Psoas muscle (tissue), 7 donors: ENCODE measurements at regions not wholly inside any gene's neighbourhood (a gene's known extent, or its start where the extent isn't known, plus 50 kb on each side); places are given as distances from the start of the nearest gene placed in this dataset.

Experiments
- ATAC-seq, 4 donors: fragments of 200-7000 bp; cut with Tn5 transposase; one replicate each; pipeline ENCODE4 v1.9.1; 2020; ENCODE audit warnings: moderate library complexity in 3 of 4, mild to moderate bottlenecking in 2 of 4
- DNase-seq, 2 donors: peaks; one replicate each; pipeline ENCODE4 v3.0.0-alpha.2; 2020
- H3K27ac ChIP-seq: fragments of 200-600 bp; one replicate; pipeline ENCODE4 v1.8.0; 2022
- H3K27me3 ChIP-seq, 3 donors: fragments of 200-600 bp in 1 of 3; one replicate each; pipeline versions ENCODE4 v1.6.1 to v1.8.0; 2013 to 2022; ENCODE audit warnings: low read length in 2 of 3, mild to moderate bottlenecking in 2 of 3, moderate library complexity in 1 of 3; ENCODE audit not compliant: insufficient read depth in 3 of 3
- H3K36me3 ChIP-seq, 2 donors: fragments of 200-600 bp in 1 of 2; one replicate each; pipeline versions ENCODE4 v1.6.1 to v1.8.0; 2013 to 2022; ENCODE audit warnings: low read depth in 1 of 2, mild to moderate bottlenecking in 1 of 2, moderate library complexity in 1 of 2; ENCODE audit not compliant: insufficient read depth in 1 of 2
- H3K4me1 ChIP-seq: fragments of 200-600 bp; one replicate; pipeline ENCODE4 v1.8.0; 2022
- H3K4me3 ChIP-seq: fragments of 200-600 bp; one replicate; pipeline ENCODE4 v1.8.0; 2022; ENCODE audit warnings: mild to moderate bottlenecking
- H3K9me3 ChIP-seq: fragments of 200-600 bp; one replicate; pipeline ENCODE4 v1.8.0; 2022
- WGBS, 3 donors: extraction: QIAGEN DNeasy Blood & Tissue Kit; methylation state at CpG; one replicate each; pipeline versions ENCODE4 v1.1.6 to v1.1.7; 2013; 5-methylcytosine and 5-hydroxymethylcytosine counted together
- intact Hi-C, 2 donors: fragments of 100-400 bp; cut with DNase I; formaldehyde crosslinking; loops; one replicate each; pipeline versions ENCODE4 v1.11.0 to v1.14.2; 2022
- TF ChIP-seq, protein P1 (sequence below): fragments of 200-600 bp; IDR thresholded peaks from one replicate; pipeline ENCODE4 v1.8.0; 2022; ENCODE audit warnings: antibody characterized with exemption
- donor health status: healthy with polysubstance abuse.
- donor health status: DM: no; HTN: no; CAD: no; lungs with moderate emphysema.
- donor health status: Bipolar disorder and iron deficiency.
- donor health status: healthy.
- donor health status: DM: yes; HTN: yes; CAD: no.
- donor health status: DM: no; HTN: no; CAD: no.
- donor health status: DM: yes; HTN: yes; CAD: no.

GRCh38 chr3:162647321-162647720 lies 1150.7 kb downstream of the OTOL1 start:
- intact Hi-C loops: no loop called here
- H3K4me3 ChIP-seq: no peak overlapping the region
- no peaks in the 10 kb centered on the region for H3K27me3 ChIP-seq
- no peak overlapping the region for H3K27ac ChIP-seq
- 39 to 50% (median 41%) methylated on average over 2 of the region's 2 CpGs for WGBS, 3 donors
- TF ChIP-seq, protein P1, sequence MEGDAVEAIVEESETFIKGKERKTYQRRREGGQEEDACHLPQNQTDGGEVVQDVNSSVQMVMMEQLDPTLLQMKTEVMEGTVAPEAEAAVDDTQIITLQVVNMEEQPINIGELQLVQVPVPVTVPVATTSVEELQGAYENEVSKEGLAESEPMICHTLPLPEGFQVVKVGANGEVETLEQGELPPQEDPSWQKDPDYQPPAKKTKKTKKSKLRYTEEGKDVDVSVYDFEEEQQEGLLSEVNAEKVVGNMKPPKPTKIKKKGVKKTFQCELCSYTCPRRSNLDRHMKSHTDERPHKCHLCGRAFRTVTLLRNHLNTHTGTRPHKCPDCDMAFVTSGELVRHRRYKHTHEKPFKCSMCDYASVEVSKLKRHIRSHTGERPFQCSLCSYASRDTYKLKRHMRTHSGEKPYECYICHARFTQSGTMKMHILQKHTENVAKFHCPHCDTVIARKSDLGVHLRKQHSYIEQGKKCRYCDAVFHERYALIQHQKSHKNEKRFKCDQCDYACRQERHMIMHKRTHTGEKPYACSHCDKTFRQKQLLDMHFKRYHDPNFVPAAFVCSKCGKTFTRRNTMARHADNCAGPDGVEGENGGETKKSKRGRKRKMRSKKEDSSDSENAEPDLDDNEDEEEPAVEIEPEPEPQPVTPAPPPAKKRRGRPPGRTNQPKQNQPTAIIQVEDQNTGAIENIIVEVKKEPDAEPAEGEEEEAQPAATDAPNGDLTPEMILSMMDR: no peak
- ATAC-seq: no peak
- no peaks in the 10 kb centered on the region for H3K9me3 ChIP-seq
- H3K36me3 ChIP-seq: no peaks in the 10 kb centered on the region
- H3K4me1 ChIP-seq: no peaks in the 10 kb centered on the region
- no peak for DNase-seq

DNA sequence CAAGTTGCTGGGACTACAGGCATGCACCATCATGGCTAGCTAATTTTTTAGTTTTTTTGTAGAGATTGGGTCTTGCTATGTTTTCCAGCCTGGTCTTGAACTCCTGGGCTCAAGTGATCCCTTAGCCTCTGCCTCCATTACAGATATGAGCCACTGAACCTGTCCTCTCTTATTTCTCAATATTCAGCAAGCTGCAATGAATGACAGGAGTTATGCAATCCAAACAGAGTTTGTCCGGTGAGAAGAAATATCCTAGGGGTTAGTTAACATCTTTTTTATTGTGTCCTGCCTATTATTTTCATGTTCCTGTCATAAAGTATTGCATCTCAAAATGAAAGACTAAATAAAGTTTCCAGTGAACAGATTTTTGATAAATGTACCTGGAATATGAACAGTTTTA lies 1161.4 kb downstream of the OTOL1 start:
- Histone ChIP-seq H3K4me3 (no peak overlapping the region), H3K36me3 (no peaks in the 10 kb centered on the region), H3K9me3 (no peaks in the 10 kb centered on the region), H3K27me3 (no peaks in the 10 kb centered on the region), H3K4me1 (no peaks in the 10 kb centered on the region), H3K27ac (no peak overlapping the region)
- ATAC-seq: no peak
- WGBS, 3 donors: 58 to 80% (median 78%) methylated on average over 1 of the region's 1 CpG
- intact Hi-C loops: no loop called here
- TF ChIP-seq, protein P1: no peak
- DNase-seq: no peak

DNA sequence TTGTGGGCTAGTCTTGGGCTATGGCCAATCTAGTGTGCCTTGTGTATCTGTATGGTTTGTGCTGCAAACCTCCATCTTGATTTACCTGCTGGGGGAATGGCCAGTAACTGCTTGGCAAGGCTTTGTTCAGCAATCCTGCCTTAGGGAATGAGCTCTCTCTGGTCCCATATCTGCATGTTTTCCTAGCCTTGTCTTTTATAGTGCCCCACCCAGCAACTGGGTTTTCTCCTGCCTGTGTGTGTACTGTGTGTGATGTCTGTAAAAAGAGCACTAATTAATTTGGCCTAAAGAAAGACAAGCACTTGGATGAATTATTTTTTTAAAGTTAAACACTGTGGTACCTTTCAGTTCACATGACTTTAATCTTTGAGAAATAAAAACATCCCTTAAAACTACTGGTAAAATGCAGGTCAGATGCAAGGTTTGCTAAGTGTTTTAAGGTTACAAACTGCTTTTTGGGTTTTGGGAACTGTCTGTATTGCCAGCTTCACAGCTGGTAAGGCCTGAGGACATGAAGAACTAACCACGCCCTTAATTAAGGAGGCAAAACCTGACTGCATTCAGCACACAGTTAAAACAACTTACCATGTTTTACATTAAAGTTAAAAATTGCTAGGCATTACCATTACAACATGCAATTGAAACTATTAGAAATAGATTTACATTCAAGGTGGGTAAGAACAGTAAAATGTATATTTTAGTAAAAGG lies 1169.2 kb downstream of the OTOL1 start:
- Histone ChIP-seq H3K4me1 (no peaks in the 10 kb centered on the region), H3K9me3 (no peaks in the 10 kb centered on the region), H3K27ac (no peak overlapping the region), H3K36me3 (no peaks in the 10 kb centered on the region), H3K27me3 (no peaks in the 10 kb centered on the region), H3K4me3 (no peak overlapping the region)
- TF ChIP-seq, protein P1: no peak
- WGBS, 3 donors: 78 to 83% (median 79%) methylated on average over 1 of the region's 1 CpG
- DNase-seq (no peak), ATAC-seq (no peak)
- intact Hi-C loops: no loop called here

DNA sequence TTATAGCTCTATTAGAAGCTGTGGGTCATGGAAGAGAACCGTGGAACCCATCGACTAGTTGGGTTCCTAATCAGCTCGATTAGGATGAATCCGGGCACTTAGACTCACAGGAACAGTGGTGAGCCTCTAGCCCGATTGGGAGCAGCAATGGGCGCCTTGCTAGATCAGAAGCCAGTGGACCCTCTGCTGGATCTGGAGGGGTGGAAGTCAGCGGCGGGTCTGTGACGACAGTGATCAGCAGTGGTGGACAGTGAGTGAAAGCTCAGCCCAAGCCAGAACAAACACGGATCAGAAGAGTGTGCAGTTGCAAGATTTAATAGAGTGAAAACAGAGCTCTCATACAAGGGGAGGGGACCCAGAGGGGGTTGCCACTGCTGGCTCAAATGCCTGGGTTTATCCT lies 1170.2 kb downstream of the OTOL1 start:
- no peaks in the 10 kb centered on the region for H3K9me3 ChIP-seq
- ATAC-seq (no peak), DNase-seq (no peak)
- 90 to 92% (median 92%) methylated on average over 9 to 10 of the region's 10 CpGs for WGBS, 3 donors
- TF ChIP-seq, protein P1: no peak
- H3K4me3 ChIP-seq: no peak overlapping the region
- H3K27ac ChIP-seq: no peak overlapping the region
- no peaks in the 10 kb centered on the region for H3K27me3 ChIP-seq
- no peaks in the 10 kb centered on the region for H3K4me1 ChIP-seq
- intact Hi-C loops: no loop called here
- no peaks in the 10 kb centered on the region for H3K36me3 ChIP-seq

- Histone ChIP-seq H3K36me3 (no peaks in the 10 kb centered on the region), H3K4me1 (no peaks in the 10 kb centered on the region), H3K27me3 (no peaks in the 10 kb centered on the region), H3K27ac (no peak overlapping the region), H3K4me3 (no peak overlapping the region), H3K9me3 (no peaks in the 10 kb centered on the region)
- intact Hi-C loops: no loop called here
- ATAC-seq (no peak), DNase-seq (no peak)
- TF ChIP-seq, protein P1: no peak
These were observed 1173.6 kb downstream of the OTOL1 start for GRCh38 chr3:162670181-162670580.
